Psoas muscle (tissue), 7 donors: ENCODE measurements at regions not wholly inside any gene's neighbourhood (a gene's known extent, or its start where the extent isn't known, plus 50 kb on each side); places are given as distances from the start of the nearest gene placed in this dataset.

Experiments
- ATAC-seq, 4 donors: fragments of 200-7000 bp; cut with Tn5 transposase; one replicate each; pipeline ENCODE4 v1.9.1; 2020; ENCODE audit warnings: moderate library complexity in 3 of 4, mild to moderate bottlenecking in 2 of 4
- DNase-seq, 2 donors: peaks; one replicate each; pipeline ENCODE4 v3.0.0-alpha.2; 2020
- H3K27ac ChIP-seq: fragments of 200-600 bp; one replicate; pipeline ENCODE4 v1.8.0; 2022
- H3K27me3 ChIP-seq, 3 donors: fragments of 200-600 bp in 1 of 3; one replicate each; pipeline versions ENCODE4 v1.6.1 to v1.8.0; 2013 to 2022; ENCODE audit warnings: low read length in 2 of 3, mild to moderate bottlenecking in 2 of 3, moderate library complexity in 1 of 3; ENCODE audit not compliant: insufficient read depth in 3 of 3
- H3K36me3 ChIP-seq, 2 donors: fragments of 200-600 bp in 1 of 2; one replicate each; pipeline versions ENCODE4 v1.6.1 to v1.8.0; 2013 to 2022; ENCODE audit warnings: low read depth in 1 of 2, mild to moderate bottlenecking in 1 of 2, moderate library complexity in 1 of 2; ENCODE audit not compliant: insufficient read depth in 1 of 2
- H3K4me1 ChIP-seq: fragments of 200-600 bp; one replicate; pipeline ENCODE4 v1.8.0; 2022
- H3K4me3 ChIP-seq: fragments of 200-600 bp; one replicate; pipeline ENCODE4 v1.8.0; 2022; ENCODE audit warnings: mild to moderate bottlenecking
- H3K9me3 ChIP-seq: fragments of 200-600 bp; one replicate; pipeline ENCODE4 v1.8.0; 2022
- CTCF ChIP-seq: fragments of 200-600 bp; IDR thresholded peaks from one replicate; pipeline ENCODE4 v1.8.0; 2022; ENCODE audit warnings: antibody characterized with exemption
- WGBS, 3 donors: extraction: QIAGEN DNeasy Blood & Tissue Kit; methylation state at CpG; one replicate each; pipeline versions ENCODE4 v1.1.6 to v1.1.7; 2013; 5-methylcytosine and 5-hydroxymethylcytosine counted together
- intact Hi-C, 2 donors: fragments of 100-400 bp; cut with DNase I; formaldehyde crosslinking; loops; one replicate each; pipeline versions ENCODE4 v1.11.0 to v1.14.2; 2022
- donor health status: healthy with polysubstance abuse.
- donor health status: DM: no; HTN: no; CAD: no; lungs with moderate emphysema.
- donor health status: Bipolar disorder and iron deficiency.
- donor health status: healthy.
- donor health status: DM: yes; HTN: yes; CAD: no.
- donor health status: DM: no; HTN: no; CAD: no.
- donor health status: DM: yes; HTN: yes; CAD: no.

GRCh38 chr12:4118601-4119156 is 154.9 kb upstream of the CCND2 start:
- H3K4me3 ChIP-seq = no peak overlapping the region
- H3K27me3 ChIP-seq = peaks cover 0 to 51% (median 4%) of the 10 kb centered on the region in 3 donors
- no peak for TF ChIP-seq CTCF
- no peaks in the 10 kb centered on the region for H3K4me1 ChIP-seq
- ATAC-seq (no peak), DNase-seq (no peak)
- no peak overlapping the region for H3K27ac ChIP-seq
- no peaks in the 10 kb centered on the region for H3K9me3 ChIP-seq
- WGBS, 3 donors = 48 to 61% (median 56%) methylated on average over 7 of the region's 7 CpGs
- intact Hi-C loops = no loop called here
- H3K36me3 ChIP-seq = no peaks in the 10 kb centered on the region

GRCh38 chr12:4118017-4118510 is 155.5 kb upstream of the CCND2 start:
- 8 to 10% (median 10%) methylated on average over 7 of the region's 7 CpGs for WGBS, 3 donors

GRCh38 chr12:4117386-4118016 is 156.1 kb upstream of the CCND2 start:
- Histone ChIP-seq H3K27ac (no peak overlapping the region), H3K9me3 (no peaks in the 10 kb centered on the region), H3K36me3 (no peaks in the 10 kb centered on the region), H3K4me3 (no peak overlapping the region), H3K4me1 (no peaks in the 10 kb centered on the region), H3K27me3 (peaks cover 0 to 62% (median 6%) of the 10 kb centered on the region in 3 donors)
- no peak for TF ChIP-seq CTCF
- DNase-seq (no peak), ATAC-seq (no peak)
- intact Hi-C loops = no loop called here
- 31 to 55% (median 48%) methylated on average over 12 of the region's 12 CpGs for WGBS, 3 donors

More at GRCh38 chr12:4118017-4118510, 155.5 kb upstream of the CCND2 start:
- Histone ChIP-seq H3K4me1 (no peaks in the 10 kb centered on the region), H3K27me3 (peaks cover 0 to 57% (median 6%) of the 10 kb centered on the region in 3 donors), H3K27ac (no peak overlapping the region), H3K36me3 (no peaks in the 10 kb centered on the region), H3K4me3 (no peak overlapping the region), H3K9me3 (no peaks in the 10 kb centered on the region)
- no peak for TF ChIP-seq CTCF
- no peak for ATAC-seq
- DNase-seq = peak in 1 of 2 donors; percentile 38
- intact Hi-C loops = no loop called here

- Histone ChIP-seq H3K9me3 (no peaks in the 10 kb centered on the region), H3K27ac (no peak overlapping the region), H3K36me3 (no peaks in the 10 kb centered on the region), H3K4me3 (no peak overlapping the region), H3K27me3 (peaks cover 0 to 69% (median 6%) of the 10 kb centered on the region in 3 donors), H3K4me1 (no peaks in the 10 kb centered on the region)
- WGBS, 3 donors = 16 to 17% (median 16%) methylated on average over 12 of the region's 12 CpGs
- intact Hi-C loops = no loop called here
- DNase-seq (no peak), ATAC-seq (peak; percentile 51 to 83 (median 70))
- TF ChIP-seq CTCF = no peak
These were observed 157.1 kb upstream of the CCND2 start for GRCh38 chr12:4116251-4117111.
